Keratinocyte (primary cell): ENCODE measurements at regions not wholly inside any gene's neighbourhood (a gene's known extent, or its start where the extent isn't known, plus 50 kb on each side); places are given as distances from the start of the nearest gene placed in this dataset.

ENCODE experiments used
- DNase-seq: peaks from one replicate; pipeline ENCODE4 v3.0.0-alpha.2; 2011; ENCODE audit warnings: low read depth, missing footprints, low spot score
- FAIRE-seq: peaks from 2 replicates; lab custom pipeline; 2011; peaks lifted over from hg19 to GRCh38; lab: Jason Lieb, UNC
- H2AFZ ChIP-seq: 2 replicates; pipeline ENCODE4 v1.6.0; 2012; ENCODE audit warnings: low read length, control low read depth, inconsistent platforms; ENCODE audit not compliant: control insufficient read depth
- H3K27ac ChIP-seq: 2 replicates; pipeline ENCODE4 v1.5.1; 2011; ENCODE audit warnings: low read length; ENCODE audit not compliant: control insufficient read depth, insufficient read depth
- H3K27me3 ChIP-seq: 3 replicates; pipeline ENCODE4 v1.6.0; 2011; ENCODE audit warnings: low read length; ENCODE audit not compliant: control insufficient read depth, insufficient read depth; ENCODE audit errors: extremely low read depth
- H3K36me3 ChIP-seq, 2 experiments: 2 replicates in 1 of 2; 3 replicates in 1 of 2; pipeline ENCODE4 v1.5.1; 2011; ENCODE audit warnings: low read length in 2 of 2, mild to moderate bottlenecking in 1 of 2; ENCODE audit not compliant: control insufficient read depth in 2 of 2, insufficient read depth in 2 of 2; ENCODE audit errors: extremely low read depth in 1 of 2
- H3K4me1 ChIP-seq: 3 replicates; pipeline ENCODE4 v1.5.1; 2011; ENCODE audit warnings: low read length; ENCODE audit not compliant: control insufficient read depth, insufficient read depth; ENCODE audit errors: extremely low read depth
- H3K4me2 ChIP-seq: 3 replicates; pipeline ENCODE4 v1.6.0; 2011; ENCODE audit warnings: low read depth, low read length; ENCODE audit not compliant: control insufficient read depth, insufficient read depth; ENCODE audit errors: extremely low read depth
- H3K4me3 ChIP-seq, 3 experiments: fragments of 200-600 bp in 1 of 3; sonication (generic) in 1 of 3; 2 replicates in 2 of 3; 3 replicates in 1 of 3; pipeline ENCODE4 v1.5.1; 2011 to 2016; ENCODE audit warnings: low read length in 3 of 3, mild to moderate bottlenecking in 3 of 3, control low read depth in 2 of 3, inconsistent platforms in 1 of 3, low read depth in 1 of 3, mixed read lengths in 1 of 3, mixed run types in 1 of 3, moderate library complexity in 1 of 3; ENCODE audit not compliant: control insufficient read depth in 2 of 3, insufficient read depth in 2 of 3; ENCODE audit errors: extremely low read depth in 1 of 3
- H3K79me2 ChIP-seq: 2 replicates; pipeline ENCODE4 v1.6.0; 2012; ENCODE audit warnings: low read length; ENCODE audit not compliant: control insufficient read depth, insufficient read depth
- H3K9ac ChIP-seq: 3 replicates; pipeline ENCODE4 v1.6.0; 2011; ENCODE audit warnings: low read length; ENCODE audit not compliant: control insufficient read depth, insufficient read depth; ENCODE audit errors: extremely low read depth
- H3K9me1 ChIP-seq: 3 replicates; pipeline ENCODE4 v1.6.0; 2011; ENCODE audit warnings: low read length; ENCODE audit not compliant: control insufficient read depth, insufficient read depth; ENCODE audit errors: extremely low read depth
- H3K9me3 ChIP-seq: 2 replicates; pipeline ENCODE4 v1.5.1; 2012; ENCODE audit warnings: low read depth, low read length; ENCODE audit not compliant: control insufficient read depth
- H4K20me1 ChIP-seq: 3 replicates; pipeline ENCODE4 v1.6.0; 2011; ENCODE audit warnings: low read length; ENCODE audit not compliant: control insufficient read depth, insufficient read depth; ENCODE audit errors: extremely low read depth
- EZH2 ChIP-seq: IDR thresholded peaks from one replicate; pipeline ENCODE4 v1.6.1; 2012; ENCODE audit warnings: inconsistent platforms, mild to moderate bottlenecking, low read length, moderate library complexity
- dilution Hi-C: fragments of 300-500 bp; cut with MboI; formaldehyde crosslinking; loops from one replicate; pipeline ENCODE4 v1.7.0; 2020; ENCODE audit warnings: low sequenced_read_pairs; ENCODE audit not compliant: extremely low pct_ligation_motif_present
- TF ChIP-seq, protein P1 (sequence below), 3 experiments: IDR thresholded peaks in 1 of 3; conservative IDR thresholded peaks in 1 of 3; optimal IDR thresholded peaks in 1 of 3; 2 replicates in 2 of 3; 3 replicates in 1 of 3; pipeline versions ENCODE3 to v1.5.1; 2011; ENCODE audit warnings: low read length in 3 of 3, mild to moderate bottlenecking in 3 of 3, moderate library complexity in 2 of 3, control low read depth in 1 of 3, inconsistent platforms in 1 of 3; ENCODE audit not compliant: insufficient read depth in 2 of 3; ENCODE audit errors: extremely low read depth in 1 of 3

DNA sequence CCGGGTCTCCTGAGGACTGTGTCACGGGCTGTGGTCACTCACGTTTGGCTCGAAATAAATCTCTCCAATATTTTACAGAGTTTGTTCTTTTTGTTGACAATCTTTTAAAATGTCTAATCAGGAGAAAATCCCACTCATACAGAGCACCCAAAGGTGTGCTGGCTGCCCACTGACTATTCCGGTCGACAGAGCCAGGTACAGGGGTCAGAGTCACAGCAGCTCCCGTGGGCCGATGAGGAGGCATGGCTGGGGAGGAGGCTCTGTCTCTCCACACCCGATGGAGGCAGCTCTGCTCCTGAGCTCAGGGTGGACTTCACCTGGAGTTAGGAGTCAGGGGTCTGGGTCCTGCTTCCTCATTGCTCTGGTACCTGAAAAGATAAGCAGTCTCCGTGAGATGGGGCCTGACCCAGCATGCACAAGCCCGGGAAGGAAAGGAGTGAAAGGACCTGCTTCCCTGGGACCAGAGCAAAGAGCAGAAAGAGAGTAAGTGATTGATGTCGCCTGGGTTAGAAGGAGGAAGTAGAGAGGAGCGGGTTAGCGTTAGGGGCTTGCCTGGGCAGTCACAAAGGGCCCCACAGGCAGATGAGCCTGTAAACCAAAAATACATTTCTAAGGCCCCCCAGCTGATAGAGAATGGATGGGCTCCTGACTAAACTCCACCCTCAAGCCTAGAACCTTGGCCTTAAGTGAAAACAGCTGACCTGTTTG is 53.5 kb upstream of the UNC93A start:
- no peaks in the 10 kb centered on the region for H3K4me1 ChIP-seq
- no peak overlapping the region for H3K27ac ChIP-seq
- no peak for DNase-seq
- no peaks in the 10 kb centered on the region for H3K9me3 ChIP-seq
- H4K20me1 ChIP-seq, result no peaks in the 10 kb centered on the region
- no peak overlapping the region for H3K4me2 ChIP-seq
- TF ChIP-seq, protein P1, sequence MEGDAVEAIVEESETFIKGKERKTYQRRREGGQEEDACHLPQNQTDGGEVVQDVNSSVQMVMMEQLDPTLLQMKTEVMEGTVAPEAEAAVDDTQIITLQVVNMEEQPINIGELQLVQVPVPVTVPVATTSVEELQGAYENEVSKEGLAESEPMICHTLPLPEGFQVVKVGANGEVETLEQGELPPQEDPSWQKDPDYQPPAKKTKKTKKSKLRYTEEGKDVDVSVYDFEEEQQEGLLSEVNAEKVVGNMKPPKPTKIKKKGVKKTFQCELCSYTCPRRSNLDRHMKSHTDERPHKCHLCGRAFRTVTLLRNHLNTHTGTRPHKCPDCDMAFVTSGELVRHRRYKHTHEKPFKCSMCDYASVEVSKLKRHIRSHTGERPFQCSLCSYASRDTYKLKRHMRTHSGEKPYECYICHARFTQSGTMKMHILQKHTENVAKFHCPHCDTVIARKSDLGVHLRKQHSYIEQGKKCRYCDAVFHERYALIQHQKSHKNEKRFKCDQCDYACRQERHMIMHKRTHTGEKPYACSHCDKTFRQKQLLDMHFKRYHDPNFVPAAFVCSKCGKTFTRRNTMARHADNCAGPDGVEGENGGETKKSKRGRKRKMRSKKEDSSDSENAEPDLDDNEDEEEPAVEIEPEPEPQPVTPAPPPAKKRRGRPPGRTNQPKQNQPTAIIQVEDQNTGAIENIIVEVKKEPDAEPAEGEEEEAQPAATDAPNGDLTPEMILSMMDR (optimal IDR thresholded peaks at IDR 0.05 in 1 of 3, IDR thresholded peaks at IDR 0.05 in 1 of 3, conservative IDR thresholded peaks at IDR 0.05 in 1 of 3; ENCODE audit: extremely low read depth in 1 of 3, insufficient read depth in 2 of 3, low read length in 3 of 3), result no peak
- TF ChIP-seq EZH2, result no peak
- dilution Hi-C loops, result no loop called here
- H3K79me2 ChIP-seq, result no peaks in the 10 kb centered on the region
- no peaks in the 10 kb centered on the region for H3K36me3 ChIP-seq
- no peak overlapping the region for H3K9ac ChIP-seq
- peaks cover 6% of the 10 kb centered on the region for H3K27me3 ChIP-seq
- no peak overlapping the region for H3K4me3 ChIP-seq
- no peak overlapping the region for H2AFZ ChIP-seq
- no peaks in the 10 kb centered on the region for H3K9me1 ChIP-seq
- FAIRE-seq, result no peak

GRCh38 chr6:167238146-167238693 is 52.9 kb upstream of the UNC93A start:
- Histone ChIP-seq H3K4me3 (no peak overlapping the region), H3K27me3 (peaks cover 6% of the 10 kb centered on the region), H3K9me1 (no peaks in the 10 kb centered on the region), H3K9me3 (no peaks in the 10 kb centered on the region), H3K4me2 (no peak overlapping the region), H3K36me3 (no peaks in the 10 kb centered on the region), H2AFZ (no peak overlapping the region), H3K4me1 (no peaks in the 10 kb centered on the region), H3K9ac (no peak overlapping the region), H3K27ac (no peak overlapping the region), H4K20me1 (no peaks in the 10 kb centered on the region), H3K79me2 (no peaks in the 10 kb centered on the region)
- no peak for DNase-seq
- TF ChIP-seq EZH2, result no peak
- TF ChIP-seq, protein P1 (optimal IDR thresholded peaks at IDR 0.05 in 1 of 3, IDR thresholded peaks at IDR 0.05 in 1 of 3, conservative IDR thresholded peaks at IDR 0.05 in 1 of 3; ENCODE audit: extremely low read depth in 1 of 3, insufficient read depth in 2 of 3, low read length in 3 of 3), result no peak
- dilution Hi-C loops, result no loop called here
- no peak for FAIRE-seq
